GM23338 (cell line): ENCODE measurements at regions not wholly inside any gene's neighbourhood (a gene's known extent, or its start where the extent isn't known, plus 50 kb on each side); places are given as distances from the start of the nearest gene placed in this dataset.
"Not testable (repeated sequence)": the region's sequence is repeated elsewhere in the genome, so short reads cannot be mapped to it uniquely, and the experiment has no call there.

Experiments
- ATAC-seq: fragments of 200-7000 bp; cut with Tn5 transposase; 3 replicates; pipeline ENCODE4 v1.9.1; 2020
- DNase-seq: peaks from one replicate; pipeline ENCODE4 v3.0.0-alpha.2; 2015; ENCODE audit warnings: low spot score
- H2AFZ ChIP-seq: fragments of 200-600 bp; sonication (generic); 2 replicates; pipeline ENCODE4 v1.8.0; 2016; ENCODE audit warnings: antibody characterized with exemption, mild to moderate bottlenecking, moderate library complexity
- H3F3A ChIP-seq: fragments of 200-600 bp; sonication (generic); replicated peaks from 2 replicates; pipeline ENCODE4 v1.8.0; 2017; ENCODE audit warnings: antibody characterized with exemption, mixed run types, low read depth
- H3K27ac ChIP-seq: fragments of 200-600 bp; sonication (generic); 2 replicates; pipeline ENCODE4 v1.6.1; 2016; ENCODE audit warnings: low read depth
- H3K27me3 ChIP-seq: fragments of 200-600 bp; sonication (generic); 2 replicates; pipeline ENCODE4 v1.8.0; 2016; ENCODE audit warnings: mild to moderate bottlenecking, mixed run types, moderate library complexity; ENCODE audit not compliant: insufficient read depth
- H3K36me3 ChIP-seq: fragments of 200-600 bp; sonication (generic); 2 replicates; pipeline ENCODE4 v1.8.0; 2016; ENCODE audit warnings: mild to moderate bottlenecking; ENCODE audit not compliant: insufficient read depth
- H3K4me1 ChIP-seq: fragments of 200-600 bp; sonication (generic); 2 replicates; pipeline ENCODE4 v1.8.0; 2016; ENCODE audit warnings: mild to moderate bottlenecking, moderate library complexity; ENCODE audit not compliant: insufficient read depth
- H3K4me2 ChIP-seq: fragments of 200-600 bp; sonication (generic); 2 replicates; pipeline ENCODE4 v1.7.1; 2017; ENCODE audit warnings: mixed run types
- H3K4me3 ChIP-seq: fragments of 200-600 bp; sonication (generic); 2 replicates; pipeline ENCODE4 v1.6.1; 2016; ENCODE audit warnings: mixed run types
- H3K79me2 ChIP-seq: fragments of 200-600 bp; sonication (generic); replicated peaks from 2 replicates; pipeline ENCODE4 v1.8.0; 2017; ENCODE audit warnings: mild to moderate bottlenecking; ENCODE audit not compliant: insufficient read depth
- H3K9me2 ChIP-seq: fragments of 200-600 bp; sonication (generic); 2 replicates; pipeline ENCODE4 v1.8.0; 2017; ENCODE audit not compliant: insufficient read depth
- H4K20me1 ChIP-seq: fragments of 200-600 bp; sonication (generic); replicated peaks from 2 replicates; pipeline ENCODE4 v1.8.0; 2017; ENCODE audit warnings: mild to moderate bottlenecking; ENCODE audit not compliant: insufficient read depth
- H3K27ac Mint-ChIP-seq: 2 replicates; pipeline ENCODE4 v1.8.0; 2020; ENCODE audit warnings: inconsistent platforms, mild to moderate bottlenecking, moderate library complexity, mixed read lengths
- H3K27me3 Mint-ChIP-seq: 3 replicates; pipeline ENCODE4 v1.8.0; 2022; ENCODE audit warnings: low read depth, mild to moderate bottlenecking, moderate library complexity, mixed read lengths, inconsistent platforms; ENCODE audit not compliant: insufficient read depth, poor library complexity
- H3K36me3 Mint-ChIP-seq: 3 replicates; pipeline ENCODE4 v1.8.0; 2021; ENCODE audit warnings: low read depth, mild to moderate bottlenecking, inconsistent platforms, moderate library complexity, mixed read lengths
- H3K4me1 Mint-ChIP-seq: 3 replicates; pipeline ENCODE4 v1.8.0; 2020; ENCODE audit warnings: mild to moderate bottlenecking, inconsistent platforms, mixed read lengths
- H3K4me3 Mint-ChIP-seq: 3 replicates; pipeline ENCODE4 v1.8.0; 2021; ENCODE audit warnings: moderate library complexity, mild to moderate bottlenecking, inconsistent platforms, mixed read lengths
- H3K9me3 Mint-ChIP-seq: 3 replicates; pipeline ENCODE4 v1.8.0; 2020; ENCODE audit warnings: moderate library complexity, mild to moderate bottlenecking, inconsistent platforms, mixed read lengths
- CREB1 ChIP-seq: fragments of 250-450 bp; sonication (Bioruptor Pico); IDR thresholded peaks from 2 replicates; pipeline ENCODE4 v1.5.0; 2020; ENCODE audit warnings: low read depth, mild to moderate bottlenecking, moderate library complexity
- EZH2 ChIP-seq: fragments of 200-600 bp; sonication (generic); IDR thresholded peaks from one replicate; pipeline ENCODE4 v1.8.0; 2017; ENCODE audit warnings: antibody characterized with exemption, mild to moderate bottlenecking, low read depth; ENCODE audit not compliant: unreplicated experiment
- NANOG ChIP-seq: IDR thresholded peaks from 2 replicates; pipeline ENCODE4 v1.6.1; 2016; ENCODE audit warnings: antibody characterized with exemption, borderline replicate concordance
- POLR2AphosphoS5 ChIP-seq: IDR thresholded peaks from 2 replicates; pipeline ENCODE4 v1.6.1; 2016; ENCODE audit warnings: antibody characterized with exemption, low read depth
- REST ChIP-seq: IDR thresholded peaks from one replicate; pipeline ENCODE4 v1.6.1; 2018; ENCODE audit warnings: antibody characterized with exemption; ENCODE audit not compliant: unreplicated experiment
- STAT1 ChIP-seq: IDR thresholded peaks from one replicate; pipeline ENCODE4 v1.6.1; 2016; ENCODE audit warnings: antibody characterized with exemption; ENCODE audit not compliant: unreplicated experiment
- ZNF114 ChIP-seq: fragments of 250-450 bp; sonication (Bioruptor Pico); IDR thresholded peaks from 2 replicates; pipeline ENCODE4 v1.5.0; 2020; ENCODE audit warnings: mild to moderate bottlenecking, moderate library complexity
- TF ChIP-seq, protein P1 (sequence below), 2 experiments: fragments of 200-600 bp in 1 of 2; sonication (generic) in 1 of 2; conservative IDR thresholded peaks; 2 replicates each; pipeline versions ENCODE4 v1.5.1 to v1.6.1; 2016 to 2017; ENCODE audit warnings: antibody characterized with exemption in 2 of 2, low read depth in 2 of 2, mild to moderate bottlenecking in 2 of 2, moderate library complexity in 1 of 2

DNA sequence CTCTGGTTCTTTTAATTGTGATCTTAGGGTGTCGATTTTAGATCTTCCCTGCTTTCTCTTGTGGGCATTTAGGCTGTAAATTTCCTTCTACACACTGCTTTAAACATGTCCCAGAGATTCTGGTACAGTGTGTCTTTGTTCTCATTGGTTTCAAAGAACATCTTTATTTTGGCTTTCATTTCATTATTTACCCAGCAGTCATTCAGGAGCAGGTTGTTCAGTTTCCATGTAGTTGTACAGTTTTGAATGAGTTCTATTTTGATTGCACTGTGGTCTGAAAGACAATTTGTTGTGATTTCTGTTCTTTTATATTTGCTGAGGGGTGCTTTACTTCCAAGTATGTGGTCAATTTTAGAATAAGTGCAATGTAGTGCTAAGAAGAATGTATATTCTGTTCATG is 423.8 kb downstream of the PIK3C3 start:
- not testable (repeated sequence) for H3K27ac ChIP-seq, H3K27ac Mint-ChIP-seq, H3K27me3 ChIP-seq, H3K9me3 Mint-ChIP-seq, H3K4me2 ChIP-seq, H3K4me3 ChIP-seq, DNase-seq, H2AFZ ChIP-seq, H3K4me1 Mint-ChIP-seq, H3K4me3 Mint-ChIP-seq, H3K36me3 ChIP-seq, ATAC-seq, H3F3A ChIP-seq, H3K36me3 Mint-ChIP-seq, H3K27me3 Mint-ChIP-seq, H3K4me1 ChIP-seq, H3K79me2 ChIP-seq, H4K20me1 ChIP-seq
- H3K9me2 ChIP-seq: peaks cover 17% of the 10 kb centered on the region

GRCh38 chr18:42381236-42381635 is 426.2 kb downstream of the PIK3C3 start:
- H3F3A ChIP-seq, DNase-seq, H3K36me3 Mint-ChIP-seq, H3K27me3 ChIP-seq, H3K27ac Mint-ChIP-seq, H3K4me1 Mint-ChIP-seq, H2AFZ ChIP-seq, H3K4me3 ChIP-seq, H4K20me1 ChIP-seq, H3K4me3 Mint-ChIP-seq, H3K27me3 Mint-ChIP-seq, H3K9me3 Mint-ChIP-seq, ATAC-seq, H3K79me2 ChIP-seq, H3K4me1 ChIP-seq, H3K4me2 ChIP-seq, H3K36me3 ChIP-seq, H3K27ac ChIP-seq: not testable (repeated sequence)
- peaks cover 16% of the 10 kb centered on the region for H3K9me2 ChIP-seq

GRCh38 chr18:42392416-42392815 is 437.4 kb downstream of the PIK3C3 start:
- no peaks in the 10 kb centered on the region for H3K27me3 Mint-ChIP-seq
- Histone ChIP-seq H4K20me1 (no peaks in the 10 kb centered on the region), H3K36me3 (no peaks in the 10 kb centered on the region), H3K4me2 (no peak overlapping the region), H3K27ac (no peak overlapping the region), H3K79me2 (no peaks in the 10 kb centered on the region), H3K4me1 (no peaks in the 10 kb centered on the region), H3K4me3 (no peak overlapping the region), H3K27me3 (no peaks in the 10 kb centered on the region), H3K9me2 (no peaks in the 10 kb centered on the region), H3F3A (no peaks in the 10 kb centered on the region), H2AFZ (no peak overlapping the region)
- H3K9me3 Mint-ChIP-seq: peaks cover 2% of the 10 kb centered on the region; the same call in 2 of the 3 replicates
- H3K4me3 Mint-ChIP-seq: no peak overlapping the region
- no peak for DNase-seq
- H3K4me1 Mint-ChIP-seq: no peaks in the 10 kb centered on the region
- ATAC-seq: no peak
- H3K36me3 Mint-ChIP-seq: no peaks in the 10 kb centered on the region
- H3K27ac Mint-ChIP-seq: no peak overlapping the region
- TF ChIP-seq REST (no peak), POLR2AphosphoS5 (no peak), EZH2 (no peak), ZNF114 (CRISPR knock-in tag) (no peak), STAT1 (no peak), CREB1 (CRISPR knock-in tag) (no peak), NANOG (no peak)
- TF ChIP-seq, protein P1, sequence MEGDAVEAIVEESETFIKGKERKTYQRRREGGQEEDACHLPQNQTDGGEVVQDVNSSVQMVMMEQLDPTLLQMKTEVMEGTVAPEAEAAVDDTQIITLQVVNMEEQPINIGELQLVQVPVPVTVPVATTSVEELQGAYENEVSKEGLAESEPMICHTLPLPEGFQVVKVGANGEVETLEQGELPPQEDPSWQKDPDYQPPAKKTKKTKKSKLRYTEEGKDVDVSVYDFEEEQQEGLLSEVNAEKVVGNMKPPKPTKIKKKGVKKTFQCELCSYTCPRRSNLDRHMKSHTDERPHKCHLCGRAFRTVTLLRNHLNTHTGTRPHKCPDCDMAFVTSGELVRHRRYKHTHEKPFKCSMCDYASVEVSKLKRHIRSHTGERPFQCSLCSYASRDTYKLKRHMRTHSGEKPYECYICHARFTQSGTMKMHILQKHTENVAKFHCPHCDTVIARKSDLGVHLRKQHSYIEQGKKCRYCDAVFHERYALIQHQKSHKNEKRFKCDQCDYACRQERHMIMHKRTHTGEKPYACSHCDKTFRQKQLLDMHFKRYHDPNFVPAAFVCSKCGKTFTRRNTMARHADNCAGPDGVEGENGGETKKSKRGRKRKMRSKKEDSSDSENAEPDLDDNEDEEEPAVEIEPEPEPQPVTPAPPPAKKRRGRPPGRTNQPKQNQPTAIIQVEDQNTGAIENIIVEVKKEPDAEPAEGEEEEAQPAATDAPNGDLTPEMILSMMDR (conservative IDR thresholded peaks at IDR 0.05; ENCODE audit: low read depth in 2 of 2): no peak
